Liver (tissue), 3 donors: ENCODE measurements at regions not wholly inside any gene's neighbourhood (a gene's known extent, or its start where the extent isn't known, plus 50 kb on each side); places are given as distances from the start of the nearest gene placed in this dataset.

ENCODE experiments used
- ATF3 ChIP-seq: IDR thresholded peaks from 2 replicates; pipeline ENCODE4 v1.6.1; 2016; ENCODE audit warnings: antibody characterized with exemption
- CTCF ChIP-seq: fragments of 150-350 bp; IDR thresholded peaks from 2 replicates; pipeline ENCODE4 v1.5.1; 2017; ENCODE audit warnings: improper control_type of control experiment, low read depth, low read length; ENCODE audit not compliant: missing input control
- EGR1 ChIP-seq, 2 donors: IDR thresholded peaks; 2 replicates each; pipeline ENCODE4 v1.6.1; 2016 to 2018; ENCODE audit warnings: antibody characterized with exemption in 2 of 2, low read depth in 2 of 2
- FOXA1 ChIP-seq: IDR thresholded peaks from 2 replicates; pipeline ENCODE4 v1.6.1; 2016; ENCODE audit warnings: antibody characterized with exemption
- GABPA ChIP-seq, 2 donors: IDR thresholded peaks in 1 of 2; conservative IDR thresholded peaks in 1 of 2; 2 replicates each; pipeline ENCODE4 v1.6.1; 2016; ENCODE audit warnings: antibody characterized with exemption in 2 of 2, mild to moderate bottlenecking in 1 of 2, moderate library complexity in 1 of 2
- HNF4A ChIP-seq, 2 donors: conservative IDR thresholded peaks; 2 replicates each; pipeline ENCODE4 v1.6.1; 2016; ENCODE audit warnings: antibody characterized with exemption in 2 of 2, mild to moderate bottlenecking in 2 of 2
- JUND ChIP-seq, 2 donors: IDR thresholded peaks; 2 replicates each; pipeline ENCODE4 v1.6.1; 2016; ENCODE audit warnings: antibody characterized with exemption in 2 of 2
- MAX ChIP-seq: IDR thresholded peaks from 2 replicates; pipeline ENCODE4 v1.6.1; 2016; ENCODE audit warnings: antibody characterized with exemption
- NR2F2 ChIP-seq: IDR thresholded peaks from 2 replicates; pipeline ENCODE4 v1.6.1; 2016; ENCODE audit warnings: antibody characterized with exemption
- RAD21 ChIP-seq, 2 donors: IDR thresholded peaks; 2 replicates each; pipeline ENCODE4 v1.6.1; 2016; ENCODE audit warnings: antibody characterized with exemption in 2 of 2, mild to moderate bottlenecking in 2 of 2
- REST ChIP-seq: IDR thresholded peaks from 2 replicates; pipeline ENCODE4 v1.6.1; 2016; ENCODE audit warnings: antibody characterized with exemption, mild to moderate bottlenecking
- SP1 ChIP-seq: IDR thresholded peaks from 2 replicates; pipeline ENCODE4 v1.6.1; 2018; ENCODE audit warnings: antibody characterized with exemption, mild to moderate bottlenecking
- TAF1 ChIP-seq: conservative IDR thresholded peaks from 2 replicates; pipeline ENCODE4 v1.6.1; 2016; ENCODE audit warnings: antibody characterized with exemption, mild to moderate bottlenecking
- ZBTB33 ChIP-seq: IDR thresholded peaks from 2 replicates; pipeline ENCODE4 v1.6.1; 2016; ENCODE audit warnings: antibody characterized with exemption
- donor health status: healthy.
- donor health status: healthy.

- TF ChIP-seq CTCF: no peak
- TF ChIP-seq TAF1: no peak
- TF ChIP-seq ZBTB33: no peak
- no peak for TF ChIP-seq ATF3
- no peak for TF ChIP-seq FOXA1
- no peak for TF ChIP-seq MAX
- TF ChIP-seq RAD21 (IDR thresholded peaks at IDR 0.05): no peak
- TF ChIP-seq NR2F2: no peak
- no peak for TF ChIP-seq HNF4A (conservative IDR thresholded peaks at IDR 0.05)
- TF ChIP-seq REST: no peak
- TF ChIP-seq JUND (IDR thresholded peaks at IDR 0.05): no peak
- no peak for TF ChIP-seq SP1
- no peak for TF ChIP-seq GABPA (IDR thresholded peaks at IDR 0.05 in 1 of 2, conservative IDR thresholded peaks at IDR 0.05 in 1 of 2)
- TF ChIP-seq EGR1 (IDR thresholded peaks at IDR 0.05; ENCODE audit: low read depth in 2 of 2): no peak
Observed at GRCh38 chr7:106457678-106458077, 172.9 kb upstream of the NAMPT start.
